ENCODE measurements at regions not wholly inside any gene's neighbourhood (a gene's known extent, or its start where the extent isn't known, plus 50 kb on each side); places are given as distances from the start of the nearest gene placed in this dataset.

DNA sequence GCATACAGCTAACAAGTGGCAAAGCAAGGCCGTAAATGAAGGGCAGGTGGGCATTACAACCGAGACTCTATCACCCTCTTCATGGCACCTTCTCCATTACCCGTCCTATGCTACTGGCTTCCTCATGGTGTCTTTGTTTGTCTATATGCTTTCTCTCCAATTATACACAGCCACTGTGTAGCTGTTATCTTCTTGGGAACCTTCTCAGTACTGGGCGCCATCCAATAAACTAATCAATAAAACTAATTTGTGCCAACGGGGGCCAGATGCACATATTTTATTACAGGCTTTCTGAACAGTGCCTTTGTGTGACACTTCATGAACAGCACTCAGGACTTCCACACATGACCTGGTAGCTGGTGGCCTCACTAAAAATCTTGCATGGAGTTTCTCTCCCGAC lies 149.8 kb upstream of the PCSK2 start:
- Histone ChIP-seq H3K27ac (ENCODE audit: low read length) (no peak overlapping the region), H3K36me3 (ENCODE audit: control insufficient read depth, insufficient read depth, low read length) (no peaks in the 10 kb centered on the region), H3K4me1 (ENCODE audit: control insufficient read depth, insufficient read depth, low read length) (no peaks in the 10 kb centered on the region), H3K27me3 (ENCODE audit: control insufficient read depth, insufficient read depth, low read length) (no peaks in the 10 kb centered on the region), H3K9me3 (ENCODE audit: control insufficient read depth, insufficient read depth, low read length) (no peaks in the 10 kb centered on the region), H3K4me3 (ENCODE audit: low read length) (no peak overlapping the region)
- no peak for DNase-seq (ENCODE audit: low read depth, low spot score)
- WGBS (ENCODE audit: insufficient coverage, insufficient read length), result no CpG with 5 or more reads among the region's 6 CpGs

DNA sequence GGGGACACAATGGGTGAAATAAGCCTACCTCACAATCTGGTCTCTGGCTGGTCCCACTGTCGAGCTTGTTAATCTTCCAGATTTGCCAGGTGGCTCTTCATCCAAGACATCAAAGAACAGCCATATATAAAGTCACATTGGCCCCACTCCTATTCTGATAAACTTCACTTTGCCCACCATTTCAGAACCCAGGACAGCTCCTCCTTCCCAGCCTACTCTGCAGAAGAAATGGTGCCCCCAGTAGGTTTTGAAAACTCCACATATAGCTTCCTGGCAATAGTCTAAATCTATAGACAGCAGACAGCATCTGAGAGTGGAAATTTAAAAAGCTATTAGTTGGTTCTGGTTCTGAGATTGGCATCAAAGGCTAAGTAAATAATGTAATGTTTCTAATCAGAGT lies 143.1 kb upstream of the PCSK2 start:
- H3K4me1 ChIP-seq (ENCODE audit: control insufficient read depth, insufficient read depth, low read length), result no peaks in the 10 kb centered on the region
- H3K27me3 ChIP-seq (ENCODE audit: control insufficient read depth, insufficient read depth, low read length), result no peaks in the 10 kb centered on the region
- DNase-seq (ENCODE audit: low read depth, low spot score), result peak; percentile 27
- no peak overlapping the region for H3K4me3 ChIP-seq (ENCODE audit: low read length)
- no peak overlapping the region for H3K27ac ChIP-seq (ENCODE audit: low read length)
- H3K36me3 ChIP-seq (ENCODE audit: control insufficient read depth, insufficient read depth, low read length), result no peaks in the 10 kb centered on the region
- H3K9me3 ChIP-seq (ENCODE audit: control insufficient read depth, insufficient read depth, low read length), result no peaks in the 10 kb centered on the region
- no CpG with 5 or more reads among the region's 1 CpG for WGBS (ENCODE audit: insufficient coverage, insufficient read length)

DNA sequence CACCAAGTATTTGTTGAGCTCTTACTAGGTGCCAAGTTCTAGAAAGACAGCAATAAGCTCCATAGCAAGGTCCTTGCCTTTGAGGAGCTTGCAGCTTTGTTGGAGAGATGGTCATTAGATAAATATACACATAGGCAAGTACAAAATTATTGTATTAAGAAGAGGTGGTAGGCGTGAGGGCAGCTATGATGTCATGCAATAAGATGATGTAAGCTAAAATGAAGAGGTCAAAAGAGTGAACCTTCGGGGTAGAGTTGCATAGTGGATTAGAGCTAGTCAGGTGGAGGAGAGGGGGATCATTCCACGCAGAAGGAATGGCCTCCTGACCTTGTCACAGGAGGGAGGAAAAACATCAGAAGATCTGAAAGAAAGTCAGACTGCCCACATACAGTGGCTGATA lies 141.9 kb upstream of the PCSK2 start:
- no peaks in the 10 kb centered on the region for H3K4me1 ChIP-seq (ENCODE audit: control insufficient read depth, insufficient read depth, low read length)
- no peaks in the 10 kb centered on the region for H3K9me3 ChIP-seq (ENCODE audit: control insufficient read depth, insufficient read depth, low read length)
- H3K4me3 ChIP-seq (ENCODE audit: low read length), result no peak overlapping the region
- no peaks in the 10 kb centered on the region for H3K36me3 ChIP-seq (ENCODE audit: control insufficient read depth, insufficient read depth, low read length)
- no peaks in the 10 kb centered on the region for H3K27me3 ChIP-seq (ENCODE audit: control insufficient read depth, insufficient read depth, low read length)
- no peak for DNase-seq (ENCODE audit: low read depth, low spot score)
- H3K27ac ChIP-seq (ENCODE audit: low read length), result no peak overlapping the region
- WGBS (ENCODE audit: insufficient coverage, insufficient read length), result no CpG with 5 or more reads among the region's 3 CpGs

DNA sequence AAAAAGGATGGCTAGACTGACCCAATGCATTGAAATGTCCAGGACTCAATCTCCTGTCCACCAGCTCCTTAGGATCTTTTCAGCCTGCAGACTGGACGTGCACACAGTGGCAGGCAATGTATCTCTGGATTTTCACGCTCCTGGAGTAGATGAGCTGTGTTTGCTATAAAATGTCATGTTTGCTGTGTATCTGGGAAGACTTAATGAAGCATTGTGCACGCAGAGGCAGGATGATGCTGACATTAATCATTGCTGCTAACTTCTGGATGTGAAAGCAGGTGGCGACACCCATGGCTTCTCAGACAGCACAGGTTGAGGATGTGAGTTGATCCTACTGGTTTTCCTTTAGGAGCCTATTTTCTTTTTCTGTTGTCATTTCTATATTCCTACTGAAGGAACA lies 133.1 kb upstream of the PCSK2 start:
- no peak for DNase-seq (ENCODE audit: low read depth, low spot score)
- Histone ChIP-seq H3K27me3 (ENCODE audit: control insufficient read depth, insufficient read depth, low read length) (no peaks in the 10 kb centered on the region), H3K36me3 (ENCODE audit: control insufficient read depth, insufficient read depth, low read length) (no peaks in the 10 kb centered on the region), H3K27ac (ENCODE audit: low read length) (no peak overlapping the region), H3K4me1 (ENCODE audit: control insufficient read depth, insufficient read depth, low read length) (no peaks in the 10 kb centered on the region), H3K4me3 (ENCODE audit: low read length) (no peak overlapping the region), H3K9me3 (ENCODE audit: control insufficient read depth, insufficient read depth, low read length) (no peaks in the 10 kb centered on the region)
- whole genome bisulfite sequencing (ENCODE audit: insufficient coverage, insufficient read length), result no CpG with 5 or more reads among the region's 4 CpGs

DNA sequence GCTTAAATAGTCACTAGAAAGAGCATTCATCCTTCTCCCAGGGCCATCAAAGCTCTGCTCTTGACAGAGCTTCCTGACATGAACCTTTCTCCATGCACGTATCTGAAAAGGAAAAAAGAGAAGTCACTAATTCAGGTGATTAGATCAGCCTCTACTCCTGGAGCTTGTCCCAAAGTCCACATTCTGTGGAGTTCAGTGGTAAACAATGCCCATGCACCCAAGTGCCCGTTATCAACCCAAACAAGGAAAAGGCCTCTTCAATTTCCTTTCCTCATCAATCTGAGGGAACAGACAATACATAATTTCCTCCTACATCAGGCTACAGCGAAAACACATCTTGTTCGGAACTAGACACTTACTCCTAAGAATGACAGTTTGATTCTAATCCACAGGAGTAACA lies 129.2 kb upstream of the PCSK2 start:
- WGBS (ENCODE audit: insufficient coverage, insufficient read length), result no CpG with 5 or more reads among the region's 4 CpGs
- no peaks in the 10 kb centered on the region for H3K4me1 ChIP-seq (ENCODE audit: control insufficient read depth, insufficient read depth, low read length)
- H3K27me3 ChIP-seq (ENCODE audit: control insufficient read depth, insufficient read depth, low read length), result no peaks in the 10 kb centered on the region
- H3K4me3 ChIP-seq (ENCODE audit: low read length), result no peak overlapping the region
- no peaks in the 10 kb centered on the region for H3K9me3 ChIP-seq (ENCODE audit: control insufficient read depth, insufficient read depth, low read length)
- no peak overlapping the region for H3K27ac ChIP-seq (ENCODE audit: low read length)
- no peak for DNase-seq (ENCODE audit: low read depth, low spot score)
- no peaks in the 10 kb centered on the region for H3K36me3 ChIP-seq (ENCODE audit: control insufficient read depth, insufficient read depth, low read length)

DNA sequence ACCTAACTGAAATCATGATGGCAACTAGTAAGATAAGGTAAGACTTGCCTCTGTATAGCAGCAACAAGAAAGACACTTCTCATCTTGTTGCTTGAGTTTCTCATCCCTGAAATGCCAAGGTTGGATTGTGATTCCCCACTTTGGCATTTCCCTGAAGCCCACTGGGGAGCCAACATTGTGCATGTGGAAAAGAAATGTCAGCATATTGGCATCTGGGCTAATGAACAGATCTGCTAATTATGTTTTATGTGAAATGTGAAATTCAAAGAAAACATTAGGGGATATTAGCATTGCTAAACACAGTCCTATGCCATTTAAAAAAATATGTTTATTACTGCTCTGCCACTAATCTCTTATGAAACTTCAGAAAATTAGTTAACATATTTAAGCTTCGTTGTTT lies 126.3 kb upstream of the PCSK2 start:
- H3K4me3 ChIP-seq (ENCODE audit: low read length), result no peak overlapping the region
- no peaks in the 10 kb centered on the region for H3K27me3 ChIP-seq (ENCODE audit: control insufficient read depth, insufficient read depth, low read length)
- no peaks in the 10 kb centered on the region for H3K4me1 ChIP-seq (ENCODE audit: control insufficient read depth, insufficient read depth, low read length)
- H3K27ac ChIP-seq (ENCODE audit: low read length), result no peak overlapping the region
- no peak for DNase-seq (ENCODE audit: low read depth, low spot score)
- H3K36me3 ChIP-seq (ENCODE audit: control insufficient read depth, insufficient read depth, low read length), result no peaks in the 10 kb centered on the region
- no peaks in the 10 kb centered on the region for H3K9me3 ChIP-seq (ENCODE audit: control insufficient read depth, insufficient read depth, low read length)
- no CpG with 5 or more reads among the region's 1 CpG for WGBS (ENCODE audit: insufficient coverage, insufficient read length)

DNA sequence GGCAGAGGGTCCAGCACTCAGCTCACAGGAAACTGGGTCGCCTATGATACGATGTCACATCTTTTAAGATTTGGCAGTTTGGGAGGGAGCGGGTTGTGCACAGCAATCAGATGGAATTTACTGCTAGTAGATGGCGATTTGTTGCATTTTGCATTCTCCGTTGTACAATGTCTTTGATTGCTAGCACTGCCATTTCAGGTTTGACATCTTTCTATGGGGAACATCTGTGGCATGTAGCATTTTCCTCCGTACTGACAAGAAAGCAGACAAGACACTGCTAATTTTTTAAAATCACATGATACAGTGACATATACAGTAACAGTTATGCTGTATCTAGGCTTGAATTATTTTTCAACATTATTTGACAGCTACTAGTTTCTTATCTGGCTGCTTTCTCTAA lies 119.7 kb upstream of the PCSK2 start:
- WGBS (ENCODE audit: insufficient coverage, insufficient read length), result no CpG with 5 or more reads among the region's 6 CpGs
- Histone ChIP-seq H3K27me3 (ENCODE audit: control insufficient read depth, insufficient read depth, low read length) (no peaks in the 10 kb centered on the region), H3K9me3 (ENCODE audit: control insufficient read depth, insufficient read depth, low read length) (no peaks in the 10 kb centered on the region), H3K36me3 (ENCODE audit: control insufficient read depth, insufficient read depth, low read length) (no peaks in the 10 kb centered on the region), H3K27ac (ENCODE audit: low read length) (no peak overlapping the region), H3K4me3 (ENCODE audit: low read length) (no peak overlapping the region), H3K4me1 (ENCODE audit: control insufficient read depth, insufficient read depth, low read length) (no peaks in the 10 kb centered on the region)
- DNase-seq (ENCODE audit: low read depth, low spot score), result no peak

DNA sequence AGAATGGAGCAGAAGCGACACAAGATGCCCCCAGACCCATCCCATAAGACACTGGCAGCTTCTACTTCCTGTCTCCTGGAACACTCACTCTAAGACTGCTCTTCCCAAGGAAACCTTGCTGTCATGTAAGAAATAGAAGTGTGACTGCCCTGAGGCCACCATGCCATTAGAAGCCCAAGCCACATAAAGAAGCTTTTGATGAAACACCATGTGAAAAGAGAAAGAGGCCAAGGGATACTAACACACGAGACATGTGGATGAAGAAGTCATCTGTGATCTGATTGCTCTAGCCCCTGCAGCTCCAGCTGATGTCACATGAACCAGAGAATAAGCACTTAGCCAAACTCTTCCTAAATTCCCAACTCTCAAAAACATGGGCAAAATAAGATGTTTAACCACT lies 117.9 kb upstream of the PCSK2 start:
- no CpG with 5 or more reads among the region's 2 CpGs for WGBS (ENCODE audit: insufficient coverage, insufficient read length)
- Histone ChIP-seq H3K27me3 (ENCODE audit: control insufficient read depth, insufficient read depth, low read length) (no peaks in the 10 kb centered on the region), H3K4me3 (ENCODE audit: low read length) (no peak overlapping the region), H3K4me1 (ENCODE audit: control insufficient read depth, insufficient read depth, low read length) (no peaks in the 10 kb centered on the region), H3K27ac (ENCODE audit: low read length) (no peak overlapping the region), H3K36me3 (ENCODE audit: control insufficient read depth, insufficient read depth, low read length) (no peaks in the 10 kb centered on the region), H3K9me3 (ENCODE audit: control insufficient read depth, insufficient read depth, low read length) (no peaks in the 10 kb centered on the region)
- DNase-seq (ENCODE audit: low read depth, low spot score), result no peak

DNA sequence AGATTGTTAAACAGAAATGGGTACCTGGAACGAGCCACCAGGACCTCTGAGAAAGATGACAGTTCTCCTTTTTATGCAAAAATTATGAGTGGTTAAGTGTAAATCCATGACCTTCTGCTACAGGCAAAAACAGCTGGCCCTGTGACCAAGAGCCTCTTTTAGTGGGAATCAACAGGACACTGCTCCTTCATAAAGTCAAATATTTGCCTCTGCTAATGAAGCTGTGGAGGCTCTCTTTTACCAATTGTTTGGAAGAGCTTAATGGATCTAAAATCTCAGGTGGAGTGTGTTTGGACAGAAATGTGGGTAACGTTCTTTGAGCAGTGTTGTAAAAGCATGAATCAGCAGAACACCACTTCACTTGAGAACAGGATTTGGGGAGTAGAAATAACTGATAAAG lies 117.5 kb upstream of the PCSK2 start:
- no peak overlapping the region for H3K27ac ChIP-seq (ENCODE audit: low read length)
- DNase-seq (ENCODE audit: low read depth, low spot score), result no peak
- no CpG with 5 or more reads among the region's 2 CpGs for WGBS (ENCODE audit: insufficient coverage, insufficient read length)

DNA sequence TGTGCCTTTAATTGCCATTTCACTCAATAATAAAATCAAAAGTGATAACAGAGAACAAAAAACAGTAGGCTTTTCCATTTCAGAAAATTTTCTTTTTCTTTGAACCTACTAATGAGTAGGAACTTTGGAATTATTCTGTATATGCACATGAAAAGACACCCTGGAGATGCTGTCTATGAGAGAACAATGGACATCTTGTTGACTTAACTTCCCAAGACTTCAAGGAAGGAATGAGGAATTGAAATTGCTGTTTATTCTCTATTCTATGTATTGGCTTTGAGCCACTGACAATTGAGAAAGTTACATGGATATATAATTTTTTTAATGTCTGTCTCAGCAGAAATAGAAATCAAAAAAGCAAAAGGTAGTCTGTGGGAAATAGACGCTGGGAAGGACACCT lies 98.6 kb upstream of the PCSK2 start:
- no CpG with 5 or more reads among the region's 1 CpG for WGBS (ENCODE audit: insufficient coverage, insufficient read length)
- Histone ChIP-seq H3K27me3 (ENCODE audit: control insufficient read depth, insufficient read depth, low read length) (no peaks in the 10 kb centered on the region), H3K4me3 (ENCODE audit: low read length) (no peak overlapping the region), H3K9me3 (ENCODE audit: control insufficient read depth, insufficient read depth, low read length) (no peaks in the 10 kb centered on the region), H3K27ac (ENCODE audit: low read length) (no peak overlapping the region), H3K4me1 (ENCODE audit: control insufficient read depth, insufficient read depth, low read length) (no peaks in the 10 kb centered on the region; the same call in 1 of the 2 replicates), H3K36me3 (ENCODE audit: control insufficient read depth, insufficient read depth, low read length) (no peaks in the 10 kb centered on the region)
- no peak for DNase-seq (ENCODE audit: low read depth, low spot score)

More for the DNA sequence above, 117.5 kb upstream of the PCSK2 start:
- Histone ChIP-seq H3K36me3 (ENCODE audit: control insufficient read depth, insufficient read depth, low read length) (no peaks in the 10 kb centered on the region), H3K4me1 (ENCODE audit: control insufficient read depth, insufficient read depth, low read length) (no peaks in the 10 kb centered on the region), H3K9me3 (ENCODE audit: control insufficient read depth, insufficient read depth, low read length) (no peaks in the 10 kb centered on the region), H3K27me3 (ENCODE audit: control insufficient read depth, insufficient read depth, low read length) (no peaks in the 10 kb centered on the region), H3K4me3 (ENCODE audit: low read length) (no peak overlapping the region)

DNA sequence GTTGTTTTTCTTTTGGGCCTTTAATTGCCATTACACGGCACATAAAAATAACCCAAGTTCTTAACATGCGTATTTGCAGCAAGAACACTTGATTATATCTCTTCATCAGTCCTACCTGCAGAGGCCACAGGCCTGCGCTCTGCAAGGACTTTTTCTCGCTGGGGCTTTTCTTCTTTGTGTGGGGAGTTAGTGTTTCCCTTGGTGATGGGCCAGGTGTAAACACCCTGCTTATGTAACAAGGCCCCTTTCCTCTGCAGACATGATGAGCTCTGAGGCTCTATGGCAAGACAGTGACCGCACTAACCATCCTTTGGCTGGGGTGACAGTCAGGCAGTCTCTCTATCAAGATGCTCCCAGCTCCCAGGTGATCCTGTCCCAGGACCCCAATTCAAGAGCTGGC lies 97.8 kb upstream of the PCSK2 start:
- Histone ChIP-seq H3K4me1 (ENCODE audit: control insufficient read depth, insufficient read depth, low read length) (no peaks in the 10 kb centered on the region; the same call in 1 of the 2 replicates), H3K27me3 (ENCODE audit: control insufficient read depth, insufficient read depth, low read length) (no peaks in the 10 kb centered on the region), H3K27ac (ENCODE audit: low read length) (no peak overlapping the region), H3K9me3 (ENCODE audit: control insufficient read depth, insufficient read depth, low read length) (no peaks in the 10 kb centered on the region), H3K36me3 (ENCODE audit: control insufficient read depth, insufficient read depth, low read length) (no peaks in the 10 kb centered on the region), H3K4me3 (ENCODE audit: low read length) (no peak overlapping the region)
- WGBS (ENCODE audit: insufficient coverage, insufficient read length), result no CpG with 5 or more reads among the region's 5 CpGs
- no peak for DNase-seq (ENCODE audit: low read depth, low spot score)

All from iPS DF 6.9 (cell line).